ENCODE measurements at regions not wholly inside any gene's neighbourhood (a gene's known extent, or its start where the extent isn't known, plus 50 kb on each side); places are given as distances from the start of the nearest gene placed in this dataset.

DNA sequence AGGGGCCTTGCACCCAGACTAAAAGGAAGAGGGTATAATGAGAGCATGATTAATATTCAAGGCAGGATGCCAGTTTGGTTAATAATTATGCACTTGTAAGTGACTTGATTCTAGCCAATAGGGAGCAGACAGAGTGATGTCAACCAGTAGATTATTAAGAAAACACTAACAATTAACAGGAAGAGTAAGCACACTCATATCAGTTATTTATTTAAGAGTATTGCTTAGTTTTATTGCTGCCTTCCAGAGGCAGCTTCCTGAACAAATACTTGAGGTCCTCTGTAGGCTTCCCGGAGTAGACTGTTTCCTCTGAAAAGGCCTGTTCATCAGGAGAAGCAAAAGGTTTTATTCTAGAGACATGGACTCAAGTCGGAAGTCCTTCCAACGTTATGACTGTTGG lies 129.1 kb upstream of the AFF2 start:
- no peak for FAIRE-seq
- TF ChIP-seq, protein P1, sequence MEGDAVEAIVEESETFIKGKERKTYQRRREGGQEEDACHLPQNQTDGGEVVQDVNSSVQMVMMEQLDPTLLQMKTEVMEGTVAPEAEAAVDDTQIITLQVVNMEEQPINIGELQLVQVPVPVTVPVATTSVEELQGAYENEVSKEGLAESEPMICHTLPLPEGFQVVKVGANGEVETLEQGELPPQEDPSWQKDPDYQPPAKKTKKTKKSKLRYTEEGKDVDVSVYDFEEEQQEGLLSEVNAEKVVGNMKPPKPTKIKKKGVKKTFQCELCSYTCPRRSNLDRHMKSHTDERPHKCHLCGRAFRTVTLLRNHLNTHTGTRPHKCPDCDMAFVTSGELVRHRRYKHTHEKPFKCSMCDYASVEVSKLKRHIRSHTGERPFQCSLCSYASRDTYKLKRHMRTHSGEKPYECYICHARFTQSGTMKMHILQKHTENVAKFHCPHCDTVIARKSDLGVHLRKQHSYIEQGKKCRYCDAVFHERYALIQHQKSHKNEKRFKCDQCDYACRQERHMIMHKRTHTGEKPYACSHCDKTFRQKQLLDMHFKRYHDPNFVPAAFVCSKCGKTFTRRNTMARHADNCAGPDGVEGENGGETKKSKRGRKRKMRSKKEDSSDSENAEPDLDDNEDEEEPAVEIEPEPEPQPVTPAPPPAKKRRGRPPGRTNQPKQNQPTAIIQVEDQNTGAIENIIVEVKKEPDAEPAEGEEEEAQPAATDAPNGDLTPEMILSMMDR (IDR thresholded peaks at IDR 0.05; ENCODE audit: insufficient read depth, missing control alignments), result no peak
- no peak for DNase-seq (ENCODE audit: insufficient read length, low spot score)

GRCh38 chrX:148372925-148373324 lies 127.5 kb upstream of the AFF2 start:
- no peak for FAIRE-seq
- TF ChIP-seq, protein P1 (IDR thresholded peaks at IDR 0.05; ENCODE audit: insufficient read depth, missing control alignments), result no peak
- DNase-seq (ENCODE audit: insufficient read length, low spot score), result no peak

DNA sequence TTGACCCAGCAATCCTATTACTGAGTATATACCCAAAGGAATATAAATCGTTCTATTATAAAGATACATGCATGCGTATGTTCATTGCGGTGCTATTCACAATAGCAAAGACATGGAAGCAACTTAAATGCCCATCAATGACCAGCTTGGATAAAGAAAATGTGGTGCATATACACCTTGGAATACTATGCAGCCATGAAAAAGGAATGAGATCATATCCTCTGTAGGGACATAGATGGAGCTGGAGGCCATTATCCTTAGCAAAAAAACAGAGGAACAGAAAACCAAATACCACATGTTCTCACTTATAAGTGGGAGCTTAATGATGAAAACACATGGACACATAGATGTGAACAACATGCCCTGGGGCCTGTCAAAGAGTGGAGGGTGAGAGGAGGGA lies 124.1 kb upstream of the AFF2 start:
- TF ChIP-seq, protein P1 (IDR thresholded peaks at IDR 0.05; ENCODE audit: insufficient read depth, missing control alignments), result no peak
- FAIRE-seq, result no peak
- DNase-seq (ENCODE audit: insufficient read length, low spot score), result no peak

GRCh38 chrX:148380107-148380506 lies 120.3 kb upstream of the AFF2 start:
- FAIRE-seq, result no peak
- TF ChIP-seq, protein P1 (IDR thresholded peaks at IDR 0.05; ENCODE audit: insufficient read depth, missing control alignments), result no peak

DNA sequence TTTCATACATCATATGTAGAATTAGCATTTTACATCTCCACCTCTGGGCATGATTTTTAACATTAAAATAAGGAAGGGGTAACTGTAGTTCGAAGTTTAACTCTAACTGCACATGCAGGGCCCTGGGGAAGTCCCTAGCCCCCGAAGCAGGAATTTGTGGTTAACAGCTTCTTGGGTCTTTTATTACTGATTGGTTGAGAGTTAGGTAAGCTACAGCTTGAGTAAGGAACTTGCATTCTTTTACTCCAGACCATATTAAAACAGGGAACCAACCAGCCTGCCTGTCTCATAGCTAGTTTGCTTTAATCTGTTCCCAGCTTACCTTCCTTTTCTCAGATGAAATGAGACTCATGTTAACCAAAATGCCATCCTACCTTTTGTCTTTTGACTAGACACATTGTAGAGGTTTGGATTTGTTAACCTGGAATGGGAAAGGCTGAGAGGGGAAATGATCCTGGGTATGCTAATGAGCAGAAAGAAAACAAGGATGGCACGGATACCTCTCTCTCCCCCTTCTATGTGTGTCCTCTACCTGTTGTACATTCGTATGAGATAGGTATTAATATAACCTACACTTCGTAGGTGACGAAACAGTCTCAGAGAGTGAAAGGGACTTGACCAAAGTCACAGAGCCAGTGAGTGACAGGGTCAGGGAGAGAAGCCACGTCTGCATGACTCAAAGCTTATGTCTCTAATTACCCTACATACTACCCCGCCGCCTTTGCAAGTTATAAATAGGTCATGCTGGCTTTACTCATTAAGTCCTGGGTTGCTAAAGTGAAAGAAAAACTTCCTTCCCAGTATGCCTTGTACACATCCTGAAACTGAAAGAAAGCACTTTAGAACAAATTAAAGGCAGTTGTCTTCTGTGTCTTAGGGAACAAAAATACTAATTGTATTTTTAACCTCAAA lies 119.5 kb upstream of the AFF2 start:
- FAIRE-seq (no peak), DNase-seq (ENCODE audit: insufficient read length, low spot score) (no peak)
- TF ChIP-seq, protein P1 (IDR thresholded peaks at IDR 0.05; ENCODE audit: insufficient read depth, missing control alignments), result no peak

More at GRCh38 chrX:148380107-148380506, 120.3 kb upstream of the AFF2 start:
- no peak for DNase-seq (ENCODE audit: insufficient read length, low spot score)

DNA sequence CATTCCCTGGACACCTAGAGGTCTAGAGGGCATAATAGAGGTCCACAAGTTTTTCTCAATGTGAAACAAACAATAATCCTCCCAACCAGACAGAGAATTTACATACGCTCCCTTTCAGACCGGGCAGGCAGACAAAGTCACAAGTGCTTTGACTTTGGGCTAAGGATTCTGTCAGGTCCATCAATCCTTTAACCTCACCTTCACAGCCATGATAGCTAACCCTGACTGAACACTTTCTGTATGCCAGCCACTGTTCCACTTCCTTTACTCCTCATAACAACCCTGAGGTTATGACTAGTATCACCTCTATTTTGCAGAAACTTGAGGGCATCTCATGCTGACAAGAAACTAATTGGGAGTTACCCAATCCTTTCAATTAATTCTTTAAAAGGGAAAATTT lies 118.8 kb upstream of the AFF2 start:
- FAIRE-seq (no peak), DNase-seq (ENCODE audit: insufficient read length, low spot score) (no peak)
- TF ChIP-seq, protein P1 (IDR thresholded peaks at IDR 0.05; ENCODE audit: insufficient read depth, missing control alignments), result no peak

GRCh38 chrX:148382983-148383382 lies 117.4 kb upstream of the AFF2 start:
- DNase-seq (ENCODE audit: insufficient read length, low spot score) (no peak), FAIRE-seq (no peak)
- TF ChIP-seq, protein P1 (IDR thresholded peaks at IDR 0.05; ENCODE audit: insufficient read depth, missing control alignments), result no peak

Data from D721Med (cell line).